ENCODE measurements at regions not wholly inside any gene's neighbourhood (a gene's known extent, or its start where the extent isn't known, plus 50 kb on each side); places are given as distances from the start of the nearest gene placed in this dataset.

DNA sequence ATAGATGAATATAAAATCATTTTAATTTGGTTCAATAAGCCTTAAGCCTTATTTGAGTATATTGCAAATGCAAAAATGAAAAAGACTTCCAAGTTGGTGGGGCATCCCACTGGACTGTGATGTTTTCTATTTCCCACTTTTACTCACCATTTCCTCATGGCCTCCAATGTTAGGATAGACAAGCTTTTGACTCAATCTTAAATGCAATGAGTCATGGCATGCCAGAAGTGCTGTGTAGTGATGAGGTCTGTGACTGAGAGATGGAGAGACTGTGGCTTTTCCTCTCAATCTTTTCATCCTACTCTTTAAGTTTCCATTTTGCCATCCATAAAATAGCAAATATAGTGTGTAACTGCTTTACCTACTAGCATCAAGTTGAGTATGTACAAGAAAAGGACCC is 1401.2 kb upstream of the CELF4 start:
- TF ChIP-seq ELF4 (IDR thresholded peaks at IDR 0.05) (no peak), BHLHE40 (IDR thresholded peaks at IDR 0.05; ENCODE audit: borderline replicate concordance) (no peak), ZNF384 (IDR thresholded peaks at IDR 0.05) (no peak), FOXM1 (IDR thresholded peaks at IDR 0.05; ENCODE audit: borderline replicate concordance) (no peak), SP1 (IDR thresholded peaks at IDR 0.05) (no peak), CTBP1 (IDR thresholded peaks at IDR 0.05; ENCODE audit: borderline replicate concordance) (no peak), TARDBP (IDR thresholded peaks at IDR 0.05) (no peak), SUZ12 (IDR thresholded peaks at IDR 0.05) (no peak), LEF1 (IDR thresholded peaks at IDR 0.05; ENCODE audit: borderline replicate concordance) (no peak)

All from HEK293T (cell line).